Progenitor cell of endocrine pancreas (in vitro differentiated cells): ENCODE measurements at regions not wholly inside any gene's neighbourhood (a gene's known extent, or its start where the extent isn't known, plus 50 kb on each side); places are given as distances from the start of the nearest gene placed in this dataset.

Experiments
- DNase-seq: peaks from one replicate; pipeline ENCODE4 v3.0.0; 2021; ENCODE audit warnings: low spot score; ENCODE audit not compliant: unreplicated experiment
- H3K27ac Mint-ChIP-seq: 2 replicates; pipeline ENCODE4 v1.8.0; 2021; ENCODE audit warnings: mild to moderate bottlenecking, moderate library complexity, mixed read lengths
- H3K27me3 Mint-ChIP-seq: 2 replicates; pipeline ENCODE4 v1.8.0; 2021; ENCODE audit warnings: mixed read lengths
- H3K36me3 Mint-ChIP-seq: 2 replicates; pipeline ENCODE4 v1.8.0; 2022; ENCODE audit warnings: mixed read lengths; ENCODE audit not compliant: insufficient read depth
- H3K4me1 Mint-ChIP-seq: 2 replicates; pipeline ENCODE4 v1.8.0; 2021; ENCODE audit warnings: low read depth, mixed read lengths
- H3K4me3 Mint-ChIP-seq: 2 replicates; pipeline ENCODE4 v1.8.0; 2021; ENCODE audit warnings: low read depth, mild to moderate bottlenecking, moderate library complexity, mixed read lengths
- H3K9me3 Mint-ChIP-seq: 2 replicates; pipeline ENCODE4 v1.8.0; 2021; ENCODE audit warnings: low read depth, mixed read lengths
- CTCF ChIP-seq: fragments of 200-600 bp; sonication (generic); IDR thresholded peaks from one replicate; pipeline ENCODE4 v1.5.0; 2021; ENCODE audit warnings: antibody characterized with exemption, mild to moderate bottlenecking; ENCODE audit not compliant: unreplicated experiment

GRCh38 chr11:90542092-90542491, 319.2 kb upstream of the CHORDC1 start:
- Mint-ChIP-seq H3K4me3 (no peak overlapping the region), H3K4me1 (no peaks in the 10 kb centered on the region), H3K9me3 (no peaks in the 10 kb centered on the region), H3K27me3 (no peaks in the 10 kb centered on the region), H3K36me3 (no peaks in the 10 kb centered on the region), H3K27ac (no peak overlapping the region)
- no peak for TF ChIP-seq CTCF
- no peak for DNase-seq

GRCh38 chr11:90536301-90536700, 313.5 kb upstream of the CHORDC1 start:
- Mint-ChIP-seq H3K4me3 (no peak overlapping the region), H3K4me1 (no peaks in the 10 kb centered on the region), H3K9me3 (no peaks in the 10 kb centered on the region), H3K36me3 (no peaks in the 10 kb centered on the region), H3K27ac (no peak overlapping the region), H3K27me3 (no peaks in the 10 kb centered on the region)
- TF ChIP-seq CTCF, result no peak
- DNase-seq, result no peak

- Mint-ChIP-seq H3K4me3 (no peak overlapping the region), H3K9me3 (no peaks in the 10 kb centered on the region), H3K27ac (no peak overlapping the region), H3K4me1 (no peaks in the 10 kb centered on the region), H3K27me3 (no peaks in the 10 kb centered on the region), H3K36me3 (no peaks in the 10 kb centered on the region)
- DNase-seq, result no peak
- no peak for TF ChIP-seq CTCF
Measured at GRCh38 chr11:90532125-90532524, 309.3 kb upstream of the CHORDC1 start.

GRCh38 chr11:90531001-90531400, 308.2 kb upstream of the CHORDC1 start:
- H3K9me3 Mint-ChIP-seq, result no peaks in the 10 kb centered on the region

GRCh38 chr11:90525962-90526361, 303.1 kb upstream of the CHORDC1 start:
- no peak for TF ChIP-seq CTCF
- no peak overlapping the region for H3K4me3 Mint-ChIP-seq
- H3K27ac Mint-ChIP-seq, result no peak overlapping the region
- no peaks in the 10 kb centered on the region for H3K36me3 Mint-ChIP-seq
- no peak for DNase-seq
- H3K4me1 Mint-ChIP-seq, result peaks cover 2% of the 10 kb centered on the region
- no peaks in the 10 kb centered on the region for H3K9me3 Mint-ChIP-seq
- H3K27me3 Mint-ChIP-seq, result no peaks in the 10 kb centered on the region

More at GRCh38 chr11:90531001-90531400, 308.2 kb upstream of the CHORDC1 start:
- H3K4me3 Mint-ChIP-seq, result no peak overlapping the region
- no peaks in the 10 kb centered on the region for H3K36me3 Mint-ChIP-seq
- no peaks in the 10 kb centered on the region for H3K4me1 Mint-ChIP-seq
- H3K27me3 Mint-ChIP-seq, result no peaks in the 10 kb centered on the region
- no peak overlapping the region for H3K27ac Mint-ChIP-seq
- no peak for TF ChIP-seq CTCF
- DNase-seq, result no peak
